ENCODE measurements at regions not wholly inside any gene's neighbourhood (a gene's known extent, or its start where the extent isn't known, plus 50 kb on each side); places are given as distances from the start of the nearest gene placed in this dataset.
"Not testable (repeated sequence)": the region's sequence is repeated elsewhere in the genome, so short reads cannot be mapped to it uniquely, and the experiment has no call there.

DNA sequence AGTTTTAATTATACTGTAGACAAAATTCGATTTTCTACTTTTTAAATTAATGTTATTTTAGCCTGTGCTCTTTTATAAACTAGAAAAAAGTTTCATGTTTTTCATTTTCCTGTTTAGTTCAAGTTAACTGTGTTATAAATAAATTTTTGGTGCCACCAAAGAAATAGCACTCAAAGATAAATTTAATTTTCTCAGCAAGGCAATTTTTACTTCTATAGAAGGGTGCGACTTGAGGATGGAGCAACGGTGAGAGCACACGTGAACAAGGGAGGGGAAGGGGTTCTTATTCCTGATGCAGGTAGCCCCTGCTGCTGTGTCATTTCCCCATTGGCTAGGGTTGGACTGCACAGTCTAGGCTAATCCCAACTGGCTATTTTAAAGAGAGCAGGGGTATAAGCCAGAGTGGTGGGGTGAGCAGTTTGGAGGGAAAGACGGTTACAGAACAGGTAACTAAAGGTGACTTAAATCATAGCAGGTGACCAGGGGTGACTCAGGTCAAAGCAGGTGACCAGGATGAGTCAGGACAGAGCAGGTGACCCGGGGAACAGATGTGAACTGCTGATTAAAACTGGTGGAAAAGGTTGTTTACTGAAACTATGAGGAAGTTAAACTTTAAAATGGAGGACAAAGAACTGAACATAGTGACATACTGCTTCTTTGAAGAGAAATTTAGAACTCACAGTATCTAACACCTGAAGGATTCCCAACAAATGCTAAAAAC is 104.6 kb upstream of the GPBP1 start:
- no peak for DNase-seq

DNA sequence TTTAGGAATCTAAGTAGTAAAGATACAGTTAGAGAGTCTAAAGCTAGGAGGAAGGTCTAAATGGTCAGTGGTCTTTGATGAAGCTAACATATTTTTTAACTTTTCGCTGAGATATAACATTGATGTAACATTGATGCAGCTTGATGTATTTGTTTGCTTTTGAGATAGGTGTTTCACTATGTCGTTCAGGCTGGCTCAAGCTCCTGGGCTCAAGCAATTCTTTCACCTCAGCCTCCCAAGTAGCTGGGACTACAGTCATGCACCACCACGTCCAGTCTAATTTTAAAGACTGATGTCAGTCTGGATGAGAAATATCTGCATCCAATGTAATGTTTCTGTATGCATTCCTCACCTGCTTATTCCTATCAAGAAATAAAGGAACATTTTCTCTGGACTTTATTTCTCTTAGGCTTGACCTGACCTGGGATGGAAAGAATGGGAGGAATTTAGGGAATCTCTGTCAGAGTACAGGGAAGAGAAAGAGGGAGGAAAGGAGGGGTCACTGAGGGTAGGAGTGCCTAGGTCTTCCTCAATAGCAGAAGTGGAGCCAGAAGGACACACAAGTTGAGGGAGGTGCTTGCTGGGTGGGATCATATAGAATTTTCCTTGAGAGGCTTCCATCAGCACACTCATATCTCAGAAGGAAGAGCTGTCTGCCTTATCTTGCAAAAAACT is 101.5 kb upstream of the GPBP1 start:
- DNase-seq, result no peak

DNA sequence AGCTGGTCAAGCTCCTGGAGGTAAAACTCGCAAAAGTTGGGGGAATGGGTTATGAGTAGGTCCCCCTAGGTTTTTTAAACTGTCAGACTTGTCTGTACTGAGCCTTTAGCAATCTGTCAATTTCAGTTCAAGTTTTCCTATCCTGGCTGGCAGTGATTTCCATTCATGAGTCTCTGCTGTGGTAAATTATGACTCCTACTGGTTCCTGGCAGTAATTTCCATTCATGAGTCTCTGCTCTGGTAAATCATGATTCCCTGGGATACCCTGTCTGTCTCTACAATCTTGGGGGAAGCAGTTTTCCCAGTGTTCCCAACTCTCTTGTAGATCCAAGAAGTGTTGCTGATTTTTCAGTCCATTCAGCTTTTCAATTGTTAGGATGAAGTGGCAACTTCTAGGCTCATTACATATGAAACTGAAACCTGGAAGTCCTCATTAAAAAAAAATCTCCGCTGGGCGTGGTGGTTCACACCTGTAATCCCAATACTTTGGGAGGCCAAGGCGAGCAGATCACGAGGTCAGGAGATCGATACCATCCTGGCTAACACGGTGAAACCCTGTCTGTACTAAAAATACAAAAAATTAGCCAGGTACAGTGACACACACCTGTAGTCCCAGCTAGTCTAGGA is 91.3 kb upstream of the GPBP1 start:
- no peak for DNase-seq

DNA sequence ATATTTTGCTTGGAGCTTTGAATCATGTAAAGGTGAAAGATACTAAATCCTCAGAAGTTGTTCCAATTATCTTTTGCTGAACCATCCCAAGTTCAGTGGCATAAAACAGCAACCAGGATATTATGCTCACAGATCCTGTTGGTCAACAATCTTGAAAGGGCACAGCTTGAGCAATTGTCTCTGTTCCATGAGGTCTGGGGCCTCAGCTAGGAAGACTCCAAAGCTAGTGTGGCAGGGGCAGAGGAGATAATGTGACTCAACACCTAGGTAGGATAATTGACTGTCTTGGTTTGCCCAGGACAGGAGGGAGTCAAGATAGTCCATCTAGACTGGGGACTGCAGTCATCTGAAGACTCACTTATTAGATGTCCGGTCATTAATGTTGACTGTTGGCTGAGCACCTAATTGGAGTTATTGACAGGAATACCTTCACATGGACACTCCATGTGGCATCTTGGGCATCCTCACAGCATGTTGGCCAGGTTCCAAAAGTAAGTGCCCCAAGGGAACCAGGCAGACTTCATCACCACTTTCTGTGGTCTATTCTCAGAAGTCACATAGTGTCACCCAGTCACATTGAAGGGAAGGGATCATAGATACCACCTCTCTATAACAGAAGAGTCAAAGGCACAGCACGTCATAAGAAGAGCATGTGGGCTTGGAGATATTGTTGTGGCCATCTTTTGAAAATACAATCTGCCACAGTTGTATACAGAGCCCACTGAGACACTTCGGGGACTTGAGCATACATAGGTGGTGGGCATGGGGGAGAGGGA is 88.4 kb upstream of the GPBP1 start:
- no peak for DNase-seq

DNA sequence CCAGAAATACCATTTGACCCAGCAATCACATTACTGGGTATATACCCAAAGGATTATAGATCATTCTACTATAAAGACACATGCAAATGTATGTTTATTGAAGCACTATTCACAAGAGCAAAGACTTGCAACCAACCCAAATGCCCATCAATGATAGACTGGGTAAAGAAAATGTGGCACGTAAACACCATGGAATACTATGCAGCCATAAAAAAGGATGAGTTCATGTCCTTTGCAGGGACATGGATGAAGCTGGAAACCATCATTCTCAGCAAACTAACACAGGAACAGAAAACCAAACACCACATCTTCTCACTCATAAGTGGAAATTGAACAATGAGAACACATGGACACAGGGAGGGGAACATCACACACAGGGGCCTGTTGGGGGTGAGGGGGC is 85.9 kb upstream of the GPBP1 start:
- DNase-seq, result not testable (repeated sequence)

DNA sequence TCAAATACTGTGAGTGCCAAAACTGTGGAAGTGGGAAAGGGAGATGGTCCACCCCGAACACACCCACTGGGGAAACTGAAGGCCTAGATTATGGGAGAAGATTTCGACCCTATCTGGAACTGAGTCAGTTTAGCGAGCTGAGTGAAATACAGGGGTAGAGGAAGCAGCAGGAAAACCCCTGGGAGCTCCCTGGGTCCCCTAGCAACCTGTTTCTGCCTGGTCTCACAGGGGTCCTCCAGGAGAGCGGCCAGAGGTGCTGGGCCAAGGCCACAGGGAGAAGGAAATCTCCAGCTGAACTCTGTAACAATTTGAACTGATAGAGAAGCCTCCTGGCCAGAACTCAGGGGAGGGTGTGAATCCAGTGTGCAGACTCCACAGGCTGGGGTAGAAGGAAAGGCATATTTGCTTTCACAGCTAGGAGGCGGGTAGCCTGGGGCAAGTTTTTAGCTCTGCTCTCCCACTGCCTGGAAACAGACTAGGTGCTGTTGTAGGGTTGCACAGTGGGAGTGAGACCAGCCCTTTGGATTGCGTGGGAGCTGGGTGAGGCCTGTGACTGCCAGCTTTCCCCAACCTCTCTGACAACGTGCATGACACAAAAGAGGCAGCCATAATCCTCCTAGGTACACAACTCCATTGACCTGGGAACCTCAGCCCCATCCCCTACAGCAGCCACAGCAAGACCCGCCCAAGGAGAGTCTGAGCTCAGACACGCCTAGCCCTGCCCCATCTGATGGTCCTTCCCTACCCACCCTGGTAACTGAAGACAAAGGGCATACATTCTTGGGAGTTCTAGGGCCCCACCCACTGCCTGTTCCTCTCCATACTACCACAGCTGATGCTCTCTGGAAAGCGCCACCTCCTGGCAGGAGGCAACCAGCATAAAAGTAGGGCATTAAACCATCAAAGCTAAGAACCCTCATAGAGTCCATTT is 78.8 kb upstream of the GPBP1 start:
- no peak for DNase-seq

DNA sequence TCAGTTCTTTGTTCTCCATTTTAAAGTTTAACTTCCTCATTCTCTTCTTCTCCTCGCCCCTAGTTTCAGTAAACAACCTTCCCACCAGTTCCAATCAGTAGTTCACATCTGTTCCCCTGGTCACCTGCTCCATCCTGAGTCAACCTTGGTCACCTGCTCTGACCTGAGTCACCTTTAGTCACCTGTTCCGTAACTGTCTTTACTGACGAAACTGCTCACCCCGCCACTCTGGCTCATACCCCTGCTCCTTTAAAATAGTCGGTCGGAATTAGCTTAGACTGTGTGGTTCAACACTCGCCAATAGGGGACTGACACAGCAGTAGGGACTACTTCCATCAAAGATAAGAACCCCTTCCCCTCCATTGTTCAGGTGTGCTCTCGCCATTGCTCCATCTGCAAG is 76.3 kb upstream of the GPBP1 start:
- no peak for DNase-seq

DNA sequence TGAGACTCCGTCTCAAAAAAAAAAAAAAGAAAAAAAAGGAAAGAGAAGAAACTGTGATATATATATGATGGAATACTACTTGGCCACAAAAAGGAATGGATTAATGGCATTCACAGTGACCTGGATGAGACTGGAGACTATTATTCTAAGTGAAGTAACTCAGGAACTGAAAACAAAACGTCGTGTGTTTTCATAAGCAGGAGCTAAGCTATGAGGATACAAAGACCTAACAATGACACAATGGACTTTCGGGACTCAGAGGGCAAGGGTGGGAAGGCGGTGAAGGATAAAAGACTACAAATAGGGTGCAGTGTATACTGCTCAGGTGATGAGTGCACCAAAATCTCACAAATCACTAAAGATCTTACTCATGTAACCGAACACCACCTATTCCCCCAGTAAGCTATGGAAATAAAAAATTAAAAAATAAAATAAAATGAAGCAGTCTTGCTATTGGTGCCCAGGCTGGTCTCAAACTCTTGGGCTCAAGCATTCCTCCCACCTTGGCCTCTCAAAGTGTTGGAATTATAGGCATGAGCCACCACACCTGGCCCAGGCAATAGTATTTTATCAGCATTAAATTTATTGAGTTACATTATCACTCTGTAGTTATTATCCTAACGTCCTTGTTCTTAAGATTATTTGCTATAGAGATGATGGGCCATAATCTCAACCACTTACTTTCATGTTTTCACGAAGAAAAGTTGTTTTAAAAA is 71.5 kb upstream of the GPBP1 start:
- DNase-seq, result no peak

DNA sequence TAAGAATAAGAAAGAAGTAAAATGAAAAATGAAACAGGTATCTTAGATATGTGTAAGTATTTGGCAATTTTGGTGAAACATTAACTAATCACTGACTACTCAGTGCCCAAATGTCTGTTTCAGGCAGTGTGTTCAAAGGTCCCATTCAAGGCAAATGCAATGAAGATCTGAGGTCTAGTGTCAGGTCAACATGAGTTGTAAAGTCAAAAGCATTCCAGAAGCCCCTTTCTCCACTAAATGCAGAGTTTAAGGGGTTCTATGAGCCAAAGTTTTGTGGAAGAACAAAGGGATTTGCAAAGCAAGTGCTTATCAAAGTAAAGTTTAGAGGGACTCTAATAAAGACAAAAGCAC is 71.0 kb upstream of the GPBP1 start:
- no peak for DNase-seq

DNA sequence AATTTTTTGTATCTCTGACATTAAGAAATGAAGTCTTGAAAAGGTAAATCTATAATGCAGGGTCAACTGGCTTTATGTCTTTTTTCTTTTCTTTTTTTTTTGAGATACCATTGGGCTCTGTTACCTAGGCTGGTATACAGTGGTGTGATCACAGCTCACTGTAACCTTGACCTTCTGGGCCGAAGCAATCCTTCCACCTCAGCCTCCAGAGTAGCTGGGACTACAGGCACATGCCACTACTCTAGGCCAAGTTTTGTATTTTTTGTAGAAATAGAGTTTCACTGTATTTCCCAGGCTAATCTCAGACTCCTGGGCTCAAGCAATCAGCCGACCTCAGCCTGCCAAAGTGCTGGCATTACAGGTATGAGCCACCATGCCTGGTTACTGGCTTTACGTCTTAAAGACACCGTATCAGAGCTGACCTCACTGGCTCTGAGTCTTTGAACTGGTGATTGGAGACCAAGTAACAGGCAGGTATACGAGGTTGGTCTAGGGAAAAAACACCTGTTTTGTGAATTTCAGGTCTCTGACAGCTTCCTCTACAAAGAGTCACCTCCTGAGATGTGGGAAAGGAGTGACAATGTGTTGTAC is 70.4 kb upstream of the GPBP1 start:
- no peak for DNase-seq

DNA sequence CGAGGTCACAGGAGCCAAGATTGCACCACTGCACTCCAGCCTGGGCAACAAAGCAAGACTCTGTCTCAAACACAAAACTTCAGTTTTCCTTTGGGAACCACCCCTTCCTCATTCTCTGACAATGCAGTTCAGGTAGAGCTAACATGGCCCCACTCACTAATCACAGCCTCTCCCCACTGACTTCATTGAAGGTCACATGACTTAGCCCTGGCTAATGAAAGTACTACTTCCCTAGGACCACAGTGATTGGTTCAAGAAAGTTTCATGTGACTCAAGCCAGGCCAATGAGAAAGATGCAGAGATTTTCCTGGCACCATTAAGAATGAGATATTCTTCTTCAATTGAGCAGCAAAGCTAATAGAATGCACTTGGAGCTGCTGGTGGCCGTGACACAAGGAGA is 67.2 kb upstream of the GPBP1 start:
- DNase-seq, result no peak

DNA sequence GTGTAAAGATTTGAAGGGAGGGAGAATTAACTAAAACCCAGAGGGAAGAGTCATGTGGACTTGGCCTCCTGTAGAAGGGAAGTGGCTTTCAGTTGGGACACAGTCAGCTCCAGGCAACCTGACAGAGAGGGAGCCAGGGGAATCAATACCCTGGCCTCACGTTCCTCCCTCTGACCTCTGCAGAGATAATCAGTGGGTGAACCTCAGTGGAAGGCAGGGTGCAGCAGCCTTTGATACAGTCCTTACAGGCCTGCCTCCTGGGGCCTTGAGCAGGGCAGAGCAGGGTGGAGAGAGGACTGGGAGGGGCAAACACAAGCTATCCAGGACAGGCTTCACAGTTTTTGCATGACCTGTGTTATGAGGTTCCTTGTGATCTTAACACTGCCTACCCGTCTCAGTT is 61.9 kb upstream of the GPBP1 start:
- no peak for DNase-seq

DNA sequence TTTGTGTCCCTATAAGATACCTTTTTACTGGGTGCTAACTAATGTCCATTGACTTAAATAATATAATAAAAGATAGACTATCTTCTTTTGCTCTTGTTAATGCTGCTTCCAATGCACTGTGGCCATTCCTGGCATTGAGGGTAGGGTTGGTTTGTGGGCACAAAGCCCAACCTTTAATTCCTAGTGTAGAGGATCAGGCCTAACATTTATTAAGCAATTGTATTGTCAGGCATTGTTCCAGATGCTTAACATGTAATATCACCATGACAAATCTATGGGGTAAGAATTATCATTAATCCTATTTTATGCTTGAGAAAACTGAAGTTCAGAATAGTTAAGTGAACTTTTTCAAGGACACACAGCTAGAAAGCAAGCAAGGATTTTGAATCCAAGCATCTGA is 60.4 kb upstream of the GPBP1 start:
- no peak for DNase-seq

DNA sequence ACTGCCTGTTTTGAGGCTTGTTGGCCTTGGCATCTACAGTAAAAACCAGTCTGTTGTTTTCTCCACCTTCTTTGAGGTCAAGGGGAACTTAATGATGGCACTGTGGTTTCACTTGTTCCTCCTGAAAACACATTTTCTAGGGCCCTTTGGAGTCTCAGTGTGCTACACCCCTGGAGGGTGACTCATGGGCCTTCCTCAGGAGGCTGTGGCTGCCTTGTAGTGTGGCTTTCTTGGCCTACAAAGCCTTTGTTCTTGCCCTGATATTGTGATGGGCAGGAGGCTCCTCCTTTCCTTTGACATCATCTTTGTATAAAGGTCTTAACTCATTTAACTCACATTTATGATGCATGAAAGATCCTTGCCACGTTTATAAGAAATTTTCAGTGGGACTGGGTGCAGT is 56.3 kb upstream of the GPBP1 start:
- DNase-seq, result no peak

DNA sequence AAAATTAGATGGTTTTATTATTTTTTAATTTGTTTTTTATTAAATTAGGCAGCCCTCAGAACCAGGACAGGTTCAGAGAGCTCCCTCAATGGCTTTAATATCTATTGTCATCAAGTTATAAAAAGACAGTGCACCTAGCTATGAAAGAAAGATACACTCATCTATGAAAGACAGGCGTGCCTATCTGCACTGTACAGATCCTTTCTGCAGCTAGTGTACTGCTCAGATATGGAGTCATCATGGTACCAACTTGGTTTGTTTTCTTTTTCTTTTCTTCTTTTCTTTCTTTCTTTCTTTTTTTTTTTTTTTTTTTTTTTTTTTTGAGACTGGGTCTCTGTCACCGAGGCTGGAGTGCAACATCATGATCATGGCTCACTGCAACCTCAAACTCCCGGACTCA is 54.8 kb upstream of the GPBP1 start:
- DNase-seq, result no peak

DNA sequence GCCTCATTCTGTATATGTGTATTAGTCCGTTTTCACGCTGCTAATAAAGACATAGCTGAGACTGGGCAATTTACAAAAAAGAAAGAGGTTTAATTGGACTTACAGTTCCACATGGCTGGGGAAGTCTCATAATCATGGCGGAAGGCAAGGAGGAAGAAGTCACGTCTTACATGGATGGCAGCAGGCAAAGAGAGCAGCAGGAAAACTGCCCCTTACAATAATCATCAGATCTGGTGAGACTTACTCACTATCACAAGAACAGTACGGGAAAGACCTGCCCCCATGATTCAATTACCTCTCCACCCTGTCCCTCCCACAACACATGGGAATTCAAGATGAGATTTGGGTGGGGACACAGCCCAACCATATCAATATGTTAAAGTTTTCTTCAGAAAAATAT is 49.8 kb upstream of the GPBP1 start:
- DNase-seq, result no peak

All from midbrain (tissue), 1 donor.